ENCODE measurements at regions not wholly inside any gene's neighbourhood (a gene's known extent, or its start where the extent isn't known, plus 50 kb on each side); places are given as distances from the start of the nearest gene placed in this dataset.

DNA sequence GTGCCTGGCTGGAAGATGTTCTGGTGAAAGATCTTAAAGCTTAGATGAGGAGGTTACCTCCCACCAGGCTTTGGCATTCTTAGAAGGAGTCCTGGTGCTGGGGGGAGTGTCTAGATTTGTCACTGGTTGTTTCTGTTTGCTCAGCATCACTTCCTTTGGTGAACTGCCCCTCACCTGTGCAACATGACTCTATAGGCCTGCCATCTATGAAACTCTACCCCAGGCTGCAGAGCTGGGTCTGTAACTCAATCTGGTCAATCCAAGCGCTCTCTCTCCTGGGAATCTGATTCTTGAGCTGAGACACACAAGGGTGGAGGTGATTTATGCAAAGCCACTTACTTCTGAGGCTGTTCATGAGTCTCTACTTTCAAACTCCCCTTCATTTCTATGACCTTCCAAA is 399.4 kb downstream of the NPIPA7 start:
- no peaks in the 10 kb centered on the region for H3K4me1 ChIP-seq (ENCODE audit: insufficient read depth, low read length)
- TF ChIP-seq EZH2 (IDR thresholded peaks at IDR 0.05; ENCODE audit: low read length, unreplicated experiment) = no peak
- TF ChIP-seq EZH2phosphoT487 (IDR thresholded peaks at IDR 0.05; ENCODE audit: borderline replicate concordance, low read length) = no peak
- TF ChIP-seq, protein P1, sequence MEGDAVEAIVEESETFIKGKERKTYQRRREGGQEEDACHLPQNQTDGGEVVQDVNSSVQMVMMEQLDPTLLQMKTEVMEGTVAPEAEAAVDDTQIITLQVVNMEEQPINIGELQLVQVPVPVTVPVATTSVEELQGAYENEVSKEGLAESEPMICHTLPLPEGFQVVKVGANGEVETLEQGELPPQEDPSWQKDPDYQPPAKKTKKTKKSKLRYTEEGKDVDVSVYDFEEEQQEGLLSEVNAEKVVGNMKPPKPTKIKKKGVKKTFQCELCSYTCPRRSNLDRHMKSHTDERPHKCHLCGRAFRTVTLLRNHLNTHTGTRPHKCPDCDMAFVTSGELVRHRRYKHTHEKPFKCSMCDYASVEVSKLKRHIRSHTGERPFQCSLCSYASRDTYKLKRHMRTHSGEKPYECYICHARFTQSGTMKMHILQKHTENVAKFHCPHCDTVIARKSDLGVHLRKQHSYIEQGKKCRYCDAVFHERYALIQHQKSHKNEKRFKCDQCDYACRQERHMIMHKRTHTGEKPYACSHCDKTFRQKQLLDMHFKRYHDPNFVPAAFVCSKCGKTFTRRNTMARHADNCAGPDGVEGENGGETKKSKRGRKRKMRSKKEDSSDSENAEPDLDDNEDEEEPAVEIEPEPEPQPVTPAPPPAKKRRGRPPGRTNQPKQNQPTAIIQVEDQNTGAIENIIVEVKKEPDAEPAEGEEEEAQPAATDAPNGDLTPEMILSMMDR (conservative IDR thresholded peaks at IDR 0.05; ENCODE audit: low read depth, low read length) = no peak
- no peaks in the 10 kb centered on the region for H3K9me2 ChIP-seq (replicated peaks; ENCODE audit: low read length)
- CTCF ChIA-PET = no interaction called here
- DNase-seq = no peak
- no peaks in the 10 kb centered on the region for H3K27me3 ChIP-seq (ENCODE audit: low read length)
- POLR2A ChIA-PET (ENCODE audit: unreplicated experiment) = no interaction called here
- intact Hi-C loops (cut with micrococcal nuclease) = no loop called here
- no peak overlapping the region for H3K4me2 ChIP-seq (ENCODE audit: low read length)
- no peaks in the 10 kb centered on the region for H3K9me3 ChIP-seq (ENCODE audit: low read length)
- BruUV-seq (replicated peaks) = no TSS peak
- no peak overlapping the region for H3K4me3 ChIP-seq (ENCODE audit: low read length)
- no peaks in the 10 kb centered on the region for H3F3A ChIP-seq (ENCODE audit: low read length, unreplicated experiment)
- H3K27ac ChIP-seq (ENCODE audit: low read length) = no peak overlapping the region
- no peak for ATAC-seq
- no peaks in the 10 kb centered on the region for H3K36me3 ChIP-seq (ENCODE audit: low read depth, low read length)
- no peak overlapping the region for H3K9ac ChIP-seq (ENCODE audit: low read length)
- no peaks in the 10 kb centered on the region for H4K20me1 ChIP-seq (ENCODE audit: low read length)
- no peak overlapping the region for H2AFZ ChIP-seq (ENCODE audit: low read length)
- H3K79me2 ChIP-seq (ENCODE audit: low read length) = no peaks in the 10 kb centered on the region

DNA sequence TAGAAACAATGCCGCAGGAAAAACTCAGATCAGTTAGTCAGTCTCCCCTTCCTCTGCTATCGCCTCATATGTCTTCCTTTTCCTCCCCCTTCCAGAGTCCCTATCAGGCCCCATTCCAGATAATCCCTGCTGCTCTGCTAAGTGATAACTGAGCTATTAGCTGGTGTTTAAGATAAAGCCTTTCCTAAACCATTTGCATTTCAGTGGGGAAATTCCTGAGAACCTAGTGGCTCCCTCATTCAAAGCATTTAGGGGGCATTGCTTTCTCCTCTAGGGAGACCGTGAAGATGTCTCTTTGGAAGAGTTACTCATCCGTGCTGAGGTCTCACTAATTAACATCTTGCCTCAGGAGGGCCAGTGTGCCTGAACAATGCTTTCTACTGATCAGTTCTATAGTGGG is 401.6 kb downstream of the NPIPA7 start:
- H3K4me1 ChIP-seq (ENCODE audit: insufficient read depth, low read length) = no peaks in the 10 kb centered on the region
- intact Hi-C loops (cut with micrococcal nuclease) = no loop called here
- no peaks in the 10 kb centered on the region for H4K20me1 ChIP-seq (ENCODE audit: low read length)
- CTCF ChIA-PET = no interaction called here
- H3K4me2 ChIP-seq (ENCODE audit: low read length) = no peak overlapping the region
- H3K27me3 ChIP-seq (ENCODE audit: low read length) = no peaks in the 10 kb centered on the region
- H3F3A ChIP-seq (ENCODE audit: low read length, unreplicated experiment) = no peaks in the 10 kb centered on the region
- DNase-seq (no peak), ATAC-seq (no peak)
- H3K36me3 ChIP-seq (ENCODE audit: low read depth, low read length) = no peaks in the 10 kb centered on the region
- H2AFZ ChIP-seq (ENCODE audit: low read length) = no peak overlapping the region
- H3K4me3 ChIP-seq (ENCODE audit: low read length) = no peak overlapping the region
- no peaks in the 10 kb centered on the region for H3K79me2 ChIP-seq (ENCODE audit: low read length)
- POLR2A ChIA-PET (ENCODE audit: unreplicated experiment) = no interaction called here
- TF ChIP-seq, protein P1 (conservative IDR thresholded peaks at IDR 0.05; ENCODE audit: low read depth, low read length) = no peak
- TF ChIP-seq EZH2 (IDR thresholded peaks at IDR 0.05; ENCODE audit: low read length, unreplicated experiment) (no peak), EZH2phosphoT487 (IDR thresholded peaks at IDR 0.05; ENCODE audit: borderline replicate concordance, low read length) (no peak)
- H3K27ac ChIP-seq (ENCODE audit: low read length) = no peak overlapping the region
- H3K9me3 ChIP-seq (ENCODE audit: low read length) = no peaks in the 10 kb centered on the region
- no peaks in the 10 kb centered on the region for H3K9me2 ChIP-seq (replicated peaks; ENCODE audit: low read length)
- BruUV-seq (replicated peaks) = no TSS peak
- no peak overlapping the region for H3K9ac ChIP-seq (ENCODE audit: low read length)

DNA sequence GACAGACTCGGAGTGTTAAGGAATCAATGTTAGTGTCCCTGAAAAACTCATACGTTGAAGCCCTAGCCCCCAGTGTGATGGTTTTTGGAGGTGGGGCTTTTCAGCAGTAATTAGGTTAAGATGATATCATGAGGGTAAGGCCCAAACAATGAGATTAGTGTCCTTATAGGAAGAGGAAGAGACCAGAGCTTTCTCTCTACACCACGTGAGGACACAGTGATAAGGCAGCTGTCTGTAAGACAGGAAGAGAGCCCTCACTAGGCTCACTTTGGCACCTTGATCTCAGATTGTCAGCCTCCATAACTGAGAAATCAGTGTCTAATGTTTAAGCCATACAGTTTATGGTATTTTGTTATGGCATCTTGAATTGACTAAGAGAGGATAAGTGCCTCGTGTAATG is 403.2 kb downstream of the NPIPA7 start:
- H3K36me3 ChIP-seq (ENCODE audit: low read depth, low read length) = no peaks in the 10 kb centered on the region
- POLR2A ChIA-PET (ENCODE audit: unreplicated experiment) = no interaction called here
- H3K27me3 ChIP-seq (ENCODE audit: low read length) = no peaks in the 10 kb centered on the region
- H3K4me1 ChIP-seq (ENCODE audit: insufficient read depth, low read length) = no peaks in the 10 kb centered on the region
- CTCF ChIA-PET = no interaction called here
- H3K4me3 ChIP-seq (ENCODE audit: low read length) = no peak overlapping the region
- intact Hi-C loops (cut with micrococcal nuclease) = no loop called here
- no peaks in the 10 kb centered on the region for H3K9me2 ChIP-seq (replicated peaks; ENCODE audit: low read length)
- ATAC-seq (no peak), DNase-seq (no peak)
- H2AFZ ChIP-seq (ENCODE audit: low read length) = no peak overlapping the region
- no peak overlapping the region for H3K27ac ChIP-seq (ENCODE audit: low read length)
- no TSS peak for BruUV-seq (replicated peaks)
- H3K9ac ChIP-seq (ENCODE audit: low read length) = no peak overlapping the region
- no peaks in the 10 kb centered on the region for H3K79me2 ChIP-seq (ENCODE audit: low read length)
- no peaks in the 10 kb centered on the region for H4K20me1 ChIP-seq (ENCODE audit: low read length)
- H3K9me3 ChIP-seq (ENCODE audit: low read length) = no peaks in the 10 kb centered on the region
- H3F3A ChIP-seq (ENCODE audit: low read length, unreplicated experiment) = no peaks in the 10 kb centered on the region
- no peak overlapping the region for H3K4me2 ChIP-seq (ENCODE audit: low read length)
- TF ChIP-seq, protein P1 (conservative IDR thresholded peaks at IDR 0.05; ENCODE audit: low read depth, low read length) = no peak
- TF ChIP-seq EZH2 (IDR thresholded peaks at IDR 0.05; ENCODE audit: low read length, unreplicated experiment) (no peak), EZH2phosphoT487 (IDR thresholded peaks at IDR 0.05; ENCODE audit: borderline replicate concordance, low read length) (no peak)
